HT-29 (cell line): ENCODE measurements at regions not wholly inside any gene's neighbourhood (a gene's known extent, or its start where the extent isn't known, plus 50 kb on each side); places are given as distances from the start of the nearest gene placed in this dataset.
"Not testable (repeated sequence)": the region's sequence is repeated elsewhere in the genome, so short reads cannot be mapped to it uniquely, and the experiment has no call there.

Source experiments
- DNase-seq: peaks from one replicate; pipeline ENCODE4 v3.0.0-alpha.2; 2015; ENCODE audit warnings: low spot score

- DNase-seq = peak; percentile 41
These were observed 130.5 kb downstream of the FOXB1 start for GRCh38 chr15:60134609-60135008.

DNA sequence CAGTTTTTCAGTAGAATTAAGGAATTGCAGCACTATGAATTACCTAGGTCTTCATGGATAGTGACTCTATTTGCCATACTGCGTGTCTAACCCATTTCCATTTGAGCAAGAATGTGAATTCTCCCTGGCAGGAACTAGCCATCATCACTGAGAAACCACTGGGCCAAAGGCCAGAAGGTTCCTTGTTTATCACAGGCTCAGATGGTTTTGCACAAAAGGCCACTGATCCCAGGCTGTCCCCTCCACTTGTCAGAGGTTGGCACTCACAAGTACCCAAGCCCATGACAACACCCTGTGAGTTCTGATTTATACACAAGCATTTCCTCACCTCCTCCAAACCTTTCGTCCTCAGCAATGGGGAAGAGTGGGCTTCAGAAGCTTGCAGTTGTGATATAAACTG lies 131.8 kb downstream of the FOXB1 start:
- no peak for DNase-seq

- no peak for DNase-seq
These were observed 133.7 kb downstream of the FOXB1 start for GRCh38 chr15:60137711-60138396.

DNA sequence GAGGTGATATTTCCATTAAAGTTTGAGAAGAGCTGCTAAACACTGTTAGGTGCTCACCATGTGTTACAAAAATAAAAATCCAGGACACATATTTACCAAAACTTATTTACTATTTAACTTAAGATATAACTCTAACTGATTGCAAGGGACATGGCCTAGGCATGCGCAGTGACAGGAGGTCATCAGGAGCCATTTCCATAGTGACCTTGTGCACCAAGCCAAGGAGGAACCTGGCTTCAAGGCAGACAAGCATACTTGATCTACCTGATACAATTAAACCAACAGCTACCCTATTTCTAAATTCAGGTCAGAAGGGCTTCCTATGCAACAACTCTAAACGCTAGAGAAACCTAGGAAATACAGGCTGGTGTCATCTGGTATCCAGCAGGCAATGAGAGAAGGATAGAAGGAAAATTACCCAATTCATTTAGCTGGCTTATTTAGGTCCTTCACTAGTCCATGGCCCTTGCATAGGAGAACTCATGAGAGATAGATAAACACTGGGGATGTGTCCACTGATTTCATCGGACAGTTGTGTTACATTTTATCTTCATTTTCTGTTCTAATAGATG lies 134.4 kb downstream of the FOXB1 start:
- no peak for DNase-seq

GRCh38 chr15:60152386-60152785 lies 148.3 kb downstream of the FOXB1 start:
- DNase-seq = no peak

- DNase-seq = no peak
These were observed 150.7 kb downstream of the FOXB1 start for GRCh38 chr15:60154764-60155325.

DNA sequence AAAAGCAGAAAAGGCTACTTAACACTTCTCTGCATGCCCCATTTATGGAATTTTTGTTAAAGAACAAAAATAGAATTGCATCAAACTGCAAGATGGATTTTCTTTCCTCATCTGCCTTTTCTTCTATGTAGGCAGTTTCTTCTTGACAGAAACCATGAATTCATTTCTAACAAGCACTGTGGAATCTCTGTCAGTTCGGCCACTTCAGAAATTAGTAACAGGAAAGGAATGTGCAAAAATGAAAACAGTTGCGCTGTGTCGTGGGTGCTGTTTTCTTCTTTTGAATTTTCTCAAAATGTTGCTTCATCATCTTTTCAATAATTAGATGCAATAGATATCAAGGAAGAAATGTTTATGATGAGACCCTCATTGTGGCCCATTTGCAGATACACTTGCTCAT lies 151.6 kb downstream of the FOXB1 start:
- no peak for DNase-seq

- DNase-seq = no peak
These were observed 156.8 kb downstream of the FOXB1 start for GRCh38 chr15:60160909-60161308.

- DNase-seq = no peak
These were observed 157.6 kb downstream of the FOXB1 start for GRCh38 chr15:60161704-60162103.

DNA sequence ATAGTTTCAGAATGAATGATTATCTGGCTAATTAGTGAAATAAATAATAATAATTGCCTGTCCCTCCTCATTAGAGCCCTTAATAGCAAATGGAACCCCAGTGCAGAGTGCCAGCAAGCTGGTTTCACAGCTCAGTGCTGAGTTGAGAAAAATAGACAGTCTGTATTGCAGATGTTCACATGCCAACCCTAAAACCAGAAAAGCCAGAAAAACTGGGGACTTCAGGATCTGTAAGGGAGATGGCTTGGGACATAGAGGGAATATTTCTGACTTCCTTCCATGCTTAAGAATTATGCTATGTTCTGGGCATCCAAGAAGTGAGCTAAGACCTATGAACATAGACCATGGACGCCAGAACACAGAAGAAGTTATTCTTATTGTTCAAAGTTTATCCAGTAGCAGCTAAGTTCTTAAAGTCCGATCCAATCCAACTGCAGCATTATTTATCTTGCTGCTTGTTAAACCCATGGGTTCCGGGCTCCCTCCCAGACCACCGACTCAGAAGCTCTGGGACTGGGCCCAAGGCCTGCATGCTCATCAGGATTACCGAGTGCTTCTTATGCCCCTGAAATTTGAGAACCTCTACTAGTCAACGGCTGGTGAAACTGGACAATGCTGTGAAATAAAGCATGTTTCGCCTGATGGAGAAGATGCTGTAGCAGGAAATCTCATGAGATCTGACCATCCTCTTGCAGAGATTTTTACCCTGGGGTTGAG lies 158.3 kb downstream of the FOXB1 start:
- DNase-seq = no peak

- no peak for DNase-seq
These were observed 158.9 kb downstream of the FOXB1 start for GRCh38 chr15:60162968-60163355.

GRCh38 chr15:60165111-60165510 lies 161.0 kb downstream of the FOXB1 start:
- DNase-seq = no peak

GRCh38 chr15:60172143-60172542 lies 168.0 kb downstream of the FOXB1 start:
- no peak for DNase-seq

- peak; percentile 64 for DNase-seq
These were observed 175.8 kb downstream of the FOXB1 start for GRCh38 chr15:60179786-60180391.

GRCh38 chr15:60181957-60182356 lies 177.8 kb downstream of the FOXB1 start:
- not testable (repeated sequence) for DNase-seq

GRCh38 chr15:60183366-60183765 lies 179.3 kb downstream of the FOXB1 start:
- DNase-seq = no peak

GRCh38 chr15:60184579-60184978 lies 180.5 kb downstream of the FOXB1 start:
- DNase-seq = no peak

GRCh38 chr15:60191016-60191415 lies 186.9 kb downstream of the FOXB1 start:
- no peak for DNase-seq

- no peak for DNase-seq
These were observed 187.7 kb downstream of the FOXB1 start for GRCh38 chr15:60191821-60192220.

DNA sequence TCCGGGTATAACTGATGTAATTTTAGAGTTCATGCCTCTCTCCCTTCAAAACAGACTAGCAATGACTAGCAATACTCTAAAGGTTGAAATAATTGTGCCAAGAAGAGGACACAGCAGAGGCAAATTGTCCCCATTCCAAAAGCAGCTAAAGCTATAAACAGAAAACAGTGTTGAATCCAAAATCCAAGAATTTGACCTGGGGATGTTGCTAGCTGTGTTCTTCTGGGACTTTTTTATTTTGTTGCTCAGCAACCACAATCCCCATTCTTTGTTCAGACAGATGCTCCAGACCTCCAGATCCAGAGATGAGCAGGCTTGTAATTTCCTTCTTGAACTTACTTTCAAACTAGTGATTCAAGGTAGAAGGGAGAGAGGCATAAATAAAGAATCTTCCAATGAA lies 191.5 kb downstream of the FOXB1 start:
- no peak for DNase-seq

DNA sequence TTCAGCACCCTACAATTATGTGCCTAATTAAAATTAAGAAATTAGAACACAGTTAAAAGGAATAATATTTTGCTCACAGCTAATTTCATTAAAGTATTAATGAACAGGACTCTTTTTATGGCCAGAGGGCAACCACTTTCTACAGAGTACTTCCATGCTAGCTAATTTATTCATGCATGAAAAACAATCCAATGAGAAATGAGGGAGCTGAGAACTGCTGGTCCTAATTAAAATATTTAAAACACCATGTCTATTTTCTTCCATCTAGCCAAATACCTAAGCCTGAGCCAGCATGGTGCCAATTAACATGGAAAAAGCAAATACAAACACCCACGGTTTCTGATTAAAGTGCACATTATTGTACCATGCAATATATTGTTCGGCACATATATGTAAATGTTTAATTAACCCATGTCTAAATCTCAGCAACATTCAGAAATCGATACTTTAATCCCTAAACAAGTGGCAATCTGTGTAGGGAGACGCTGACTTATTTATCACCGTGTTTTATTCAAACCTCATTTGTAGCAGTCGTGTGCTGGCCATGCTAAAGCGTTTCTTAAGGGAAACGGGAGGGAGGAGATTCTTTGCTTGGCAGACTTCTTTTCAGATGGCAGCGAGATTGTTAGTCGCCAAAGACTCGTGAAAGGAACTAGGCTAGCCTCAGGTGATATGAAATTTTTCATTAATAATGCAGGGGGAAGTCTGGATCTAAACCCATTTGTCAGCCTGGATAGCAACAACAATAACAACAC lies 193.5 kb downstream of the ANXA2 start:
- no peak for DNase-seq

GRCh38 chr15:60208709-60209108 lies 189.1 kb downstream of the ANXA2 start:
- no peak for DNase-seq
